K562 (cell line): ENCODE measurements at regions not wholly inside any gene's neighbourhood (a gene's known extent, or its start where the extent isn't known, plus 50 kb on each side); places are given as distances from the start of the nearest gene placed in this dataset.

Experiments used
- JUND ChIP-seq, 2 experiments: IDR thresholded peaks; 2 replicates in 1 of 2; 3 replicates in 1 of 2; pipeline ENCODE4 v1.6.1; 2011; ENCODE audit warnings: borderline replicate concordance in 2 of 2, low read depth in 2 of 2, low read length in 2 of 2, improper control_type of control experiment in 1 of 2, missing biosample characterization in 1 of 2, missing genetic modification characterization in 1 of 2, missing genetic modification reagents in 1 of 2
- MCM5 ChIP-seq: fragments of 450-650 bp; IDR thresholded peaks from 2 replicates; pipeline ENCODE4 v1.6.1; 2016; ENCODE audit warnings: low read depth
- MGA ChIP-seq: fragments of 450-650 bp; IDR thresholded peaks from 2 replicates; pipeline ENCODE4 v1.6.1; 2016; ENCODE audit warnings: mild to moderate bottlenecking, moderate library complexity
- NFE2L1 ChIP-seq: fragments of 450-650 bp; IDR thresholded peaks from 2 replicates; pipeline ENCODE4 v1.6.1; 2016; ENCODE audit warnings: missing genetic modification characterization, low read depth, mild to moderate bottlenecking, missing compliant biosample characterization, moderate library complexity, borderline replicate concordance
- NONO ChIP-seq, 2 experiments: fragments of 200-400 bp in 1 of 2; fragments of 450-650 bp in 1 of 2; formaldehyde crosslinking in 1 of 2; IDR thresholded peaks; 2 replicates each; pipeline ENCODE4 v1.6.1; 2017; ENCODE audit warnings: low read depth in 2 of 2, mild to moderate bottlenecking in 2 of 2, moderate library complexity in 2 of 2, low read length in 1 of 2
- SMAD2 ChIP-seq: fragments of 150-350 bp; IDR thresholded peaks from 2 replicates; pipeline ENCODE4 v1.6.1; 2014; ENCODE audit warnings: low read depth, mild to moderate bottlenecking, low read length
- ZBTB33 ChIP-seq: sonication (generic); formaldehyde crosslinking; IDR thresholded peaks from 2 replicates; pipeline ENCODE4 v1.8.1; 2023; ENCODE audit warnings: mild to moderate bottlenecking, missing genetic modification reagents
- ZBTB7A ChIP-seq: IDR thresholded peaks from 2 replicates; pipeline ENCODE4 v1.6.1; 2011; ENCODE audit warnings: low read depth, mild to moderate bottlenecking, low read length, moderate library complexity, borderline replicate concordance; ENCODE audit not compliant: control insufficient read depth
- ZNF639 ChIP-seq, 2 experiments: fragments of 200-800 bp in 1 of 2; sonication (Bioruptor generic) in 1 of 2; sonication (generic) in 1 of 2; formaldehyde crosslinking in 1 of 2; IDR thresholded peaks in 1 of 2; conservative IDR thresholded peaks in 1 of 2; 2 replicates each; pipeline versions ENCODE4 v1.5.0 to v1.6.1; 2016 to 2020; ENCODE audit warnings: missing compliant biosample characterization in 1 of 2, missing genetic modification characterization in 1 of 2, missing genetic modification reagents in 1 of 2

GRCh38 chr5:57659886-57660285 is 177.3 kb upstream of the ACTBL2 start:
- TF ChIP-seq MGA (no peak), SMAD2 (no peak), NFE2L1 (tag) (no peak), ZNF639 (CRISPR knock-in tag; conservative IDR thresholded peaks at IDR 0.05 in 1 of 2, IDR thresholded peaks at IDR 0.05 in 1 of 2) (no peak), MCM5 (no peak), NONO (IDR thresholded peaks at IDR 0.05; ENCODE audit: low read depth in 2 of 2, low read length in 1 of 2) (no peak), JUND (IDR thresholded peaks at IDR 0.05; ENCODE audit: borderline replicate concordance, low read depth, low read length) (no peak), JUND (tag; IDR thresholded peaks at IDR 0.05; ENCODE audit: borderline replicate concordance, low read depth, low read length) (no peak), ZBTB7A (no peak), ZBTB33 (CRISPR knock-in tag) (no peak)
